Stimulated activated CD4-positive, alpha-beta T cell treated with anti-CD3 and anti-CD28 coated beads, Interleukin-2, amount 100 ng/mL, for 4 hours (primary cell): ENCODE measurements at regions not wholly inside any gene's neighbourhood (a gene's known extent, or its start where the extent isn't known, plus 50 kb on each side); places are given as distances from the start of the nearest gene placed in this dataset.
"Not testable (repeated sequence)": the region's sequence is repeated elsewhere in the genome, so short reads cannot be mapped to it uniquely, and the experiment has no call there.

ENCODE experiments used
- DNase-seq: peaks from one replicate; pipeline ENCODE4 v3.0.0-alpha.2; 2020; ENCODE audit warnings: low read depth

DNA sequence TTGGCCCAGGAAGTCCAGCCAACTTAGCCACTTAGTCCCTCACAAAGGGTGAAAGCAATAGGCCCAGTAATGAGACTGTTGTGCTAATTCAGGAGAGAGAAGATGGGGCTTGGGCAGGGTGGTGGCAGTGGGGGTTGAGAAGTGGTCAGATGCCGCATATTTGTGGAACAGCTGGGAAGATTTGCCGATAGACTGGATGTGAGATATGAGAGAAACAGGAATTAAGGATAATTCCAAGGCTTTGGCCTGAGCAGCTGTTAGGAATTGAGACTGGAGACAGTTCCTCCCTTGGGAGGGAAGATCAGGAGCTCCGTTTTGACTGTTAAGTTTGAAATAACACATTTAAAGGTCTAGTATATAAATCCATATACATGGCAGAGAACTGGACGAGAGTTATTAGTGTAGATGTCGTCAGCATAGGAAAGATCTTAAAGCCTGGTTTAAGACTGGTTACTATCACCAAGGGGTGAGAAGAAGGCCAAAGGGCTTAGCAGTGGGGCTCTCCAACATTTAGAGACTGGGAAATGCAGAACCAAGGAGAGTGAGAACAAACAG is 323.7 kb upstream of the FAM78B start:
- no peak for DNase-seq

DNA sequence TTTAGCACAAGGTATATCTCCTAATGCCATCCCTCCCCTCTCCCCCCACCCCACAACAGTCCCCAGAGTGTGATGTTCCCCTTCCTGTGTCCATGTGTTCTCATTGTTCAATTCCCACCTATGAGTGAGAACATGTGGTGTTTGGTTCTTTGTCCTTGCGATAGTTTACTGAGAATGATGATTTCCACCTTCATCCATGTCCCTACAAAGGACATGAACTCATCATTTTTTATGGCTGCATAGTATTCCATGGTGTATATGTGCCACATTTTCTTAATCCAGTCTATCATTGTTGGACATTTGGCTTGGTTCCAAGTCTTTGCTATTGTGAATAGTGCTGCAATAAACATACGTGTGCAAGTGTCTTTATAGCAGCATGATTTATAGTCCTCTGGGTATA is 327.0 kb upstream of the FAM78B start:
- DNase-seq, result not testable (repeated sequence)

- DNase-seq, result no peak
Observed at GRCh38 chr1:166507347-166507746, 331.9 kb upstream of the POGK start.

- DNase-seq, result no peak
Observed at GRCh38 chr1:166511761-166512160, 327.5 kb upstream of the POGK start.

DNA sequence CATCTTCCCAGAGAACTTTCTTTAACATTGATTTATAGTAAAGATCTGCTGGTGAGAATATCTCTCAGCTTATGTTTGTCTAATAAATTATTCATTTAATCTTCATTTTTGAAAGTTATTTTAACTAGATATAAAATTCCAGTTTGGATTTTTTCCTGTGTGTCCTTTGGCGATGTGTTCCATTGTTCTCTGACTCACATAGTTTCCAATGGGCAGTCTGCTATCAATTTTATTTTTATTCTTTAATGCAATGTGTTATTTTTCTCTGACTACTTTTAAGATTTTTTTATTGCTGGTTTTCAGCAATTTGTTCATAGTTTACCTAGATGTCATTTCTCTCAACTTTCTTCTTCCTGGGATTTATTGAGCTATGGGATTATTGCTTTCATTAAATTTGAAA is 325.2 kb upstream of the POGK start:
- no peak for DNase-seq

DNA sequence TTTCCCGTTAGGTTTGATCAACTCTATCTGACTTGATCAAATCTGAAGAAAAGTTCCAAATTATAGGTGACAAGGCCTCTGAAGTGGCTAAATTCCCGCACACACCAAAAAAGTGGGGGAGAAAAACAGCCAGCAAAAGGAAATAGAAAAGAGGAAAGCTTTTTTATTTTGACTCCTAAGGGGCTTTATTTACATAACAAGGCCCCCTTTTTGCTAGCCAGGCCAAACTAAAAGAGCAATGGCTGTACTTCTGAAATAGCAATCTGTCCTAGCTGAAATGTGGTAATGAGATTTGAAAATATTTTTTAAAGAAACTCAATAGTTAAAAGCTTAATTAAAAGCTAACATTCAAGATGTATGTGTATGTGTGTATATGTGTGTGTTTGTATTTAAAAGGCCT is 311.5 kb upstream of the POGK start:
- no peak for DNase-seq

DNA sequence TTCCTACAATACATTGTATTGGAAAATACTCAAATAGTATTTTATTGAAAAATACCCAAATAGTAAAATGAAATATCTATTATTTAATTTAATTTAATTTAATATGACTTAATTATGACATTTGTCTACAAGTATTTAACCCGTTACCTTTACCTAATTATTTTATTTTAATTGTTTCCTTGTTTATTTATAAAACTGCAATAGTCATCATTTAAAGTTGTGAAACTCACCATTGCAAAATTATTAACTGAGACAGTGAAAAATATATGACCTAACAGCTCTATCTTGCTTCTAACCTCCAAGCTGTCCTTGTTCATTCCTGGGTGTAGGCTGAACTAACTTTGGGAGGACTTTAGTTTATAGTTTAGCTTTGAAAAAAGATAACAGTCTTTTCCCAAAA is 300.6 kb upstream of the POGK start:
- DNase-seq, result no peak

- no peak for DNase-seq
Observed at GRCh38 chr1:166544036-166544435, 295.2 kb upstream of the POGK start.

DNA sequence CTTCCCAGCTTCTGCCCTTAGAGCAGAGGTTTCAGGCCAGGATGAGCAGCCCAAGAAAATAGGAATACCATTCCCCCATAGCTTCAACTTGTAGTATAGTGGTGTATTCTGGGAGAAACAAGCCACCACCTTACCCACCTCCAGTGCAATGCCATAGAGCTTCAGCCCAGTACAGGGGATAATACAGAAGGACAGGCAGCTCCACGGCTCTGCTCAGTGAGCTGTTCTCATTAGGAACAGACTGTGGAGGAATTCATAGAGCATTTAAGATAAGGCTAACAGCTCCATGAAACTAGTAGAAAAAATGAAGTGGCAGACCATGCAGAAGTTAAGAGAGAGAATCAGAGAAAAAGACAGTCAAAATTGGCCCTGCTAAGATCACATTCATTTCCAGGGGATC is 294.7 kb upstream of the POGK start:
- DNase-seq, result no peak

- no peak for DNase-seq
Observed at GRCh38 chr1:166552706-166553105, 286.6 kb upstream of the POGK start.

- no peak for DNase-seq
Observed at GRCh38 chr1:166570954-166571353, 268.3 kb upstream of the POGK start.

GRCh38 chr1:166573199-166573598 is 266.1 kb upstream of the POGK start:
- no peak for DNase-seq

GRCh38 chr1:166579557-166580501 is 259.4 kb upstream of the POGK start:
- no peak for DNase-seq

DNA sequence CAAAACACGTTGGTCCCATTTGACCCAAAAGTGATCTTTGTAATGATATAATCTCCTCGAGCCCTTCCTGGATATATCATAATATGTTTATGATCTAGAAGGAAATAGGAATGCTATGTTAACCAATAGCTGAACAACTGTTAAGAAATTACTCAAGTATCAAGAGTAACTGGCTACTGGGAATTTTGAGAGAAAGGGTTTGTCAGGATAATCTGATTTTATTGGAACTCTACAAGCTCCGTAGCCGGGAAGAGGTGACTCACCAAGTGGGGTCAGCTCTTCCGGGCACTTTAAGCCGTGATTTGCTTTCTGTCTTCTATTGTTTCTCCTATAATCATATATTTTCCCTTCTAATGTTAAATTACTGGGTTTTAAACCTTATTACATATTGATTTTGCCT is 250.5 kb upstream of the POGK start:
- no peak for DNase-seq

DNA sequence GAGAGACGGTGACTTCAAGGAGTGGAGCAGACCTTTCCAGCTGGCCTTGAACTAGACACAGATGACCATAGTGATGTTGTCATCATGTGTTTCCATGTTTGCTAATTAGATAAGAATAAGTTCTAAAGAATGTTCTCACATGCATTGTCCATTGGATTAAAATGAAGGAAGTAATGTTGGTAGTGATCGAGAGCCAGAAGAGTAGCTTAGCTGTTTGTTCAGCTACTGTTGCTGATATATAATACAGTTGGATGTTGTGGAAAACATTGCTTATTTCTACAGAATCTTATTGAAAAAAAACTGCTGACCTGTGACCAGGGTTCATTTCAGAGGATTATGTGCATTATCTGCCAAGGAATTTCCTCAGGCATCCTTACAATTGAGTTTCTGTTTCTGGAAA is 249.1 kb upstream of the POGK start:
- no peak for DNase-seq

DNA sequence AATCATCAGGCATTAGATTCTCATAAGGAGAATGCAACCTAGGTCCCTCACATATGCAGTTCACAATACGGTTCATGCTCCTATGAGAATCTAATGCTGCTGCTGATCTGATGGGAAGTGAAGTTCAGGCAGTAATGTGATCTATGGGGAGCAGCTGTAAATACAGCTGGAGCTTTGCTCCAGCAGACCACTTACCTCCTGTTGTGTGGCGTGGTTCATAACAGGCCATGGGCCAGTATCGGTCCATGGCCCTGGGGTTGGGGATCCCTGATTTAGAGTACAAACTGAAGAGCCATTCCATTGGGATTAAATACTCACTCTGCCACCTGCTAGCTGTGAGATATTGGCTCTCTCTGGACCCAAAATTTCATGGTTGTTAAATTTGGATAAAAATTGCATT is 244.6 kb upstream of the POGK start:
- DNase-seq, result no peak

DNA sequence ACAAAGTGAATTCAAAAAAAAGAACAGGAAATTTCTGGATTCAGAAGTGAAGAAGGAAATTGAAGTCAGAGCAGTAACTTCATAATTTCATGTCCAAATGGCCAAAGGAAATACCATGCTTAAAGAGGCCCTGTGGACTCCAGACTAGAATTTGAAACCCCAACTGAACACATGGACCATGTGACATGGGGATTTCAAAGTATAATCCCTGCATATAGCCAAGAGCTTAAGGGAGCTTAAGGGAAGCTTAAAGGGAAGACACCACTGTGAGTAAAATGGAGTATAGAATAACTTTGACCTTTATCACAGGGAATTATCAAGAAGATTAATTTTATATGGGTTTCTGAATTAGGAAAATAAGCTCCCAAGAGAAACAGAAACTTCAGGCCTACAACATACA is 241.8 kb upstream of the POGK start:
- no peak for DNase-seq

DNA sequence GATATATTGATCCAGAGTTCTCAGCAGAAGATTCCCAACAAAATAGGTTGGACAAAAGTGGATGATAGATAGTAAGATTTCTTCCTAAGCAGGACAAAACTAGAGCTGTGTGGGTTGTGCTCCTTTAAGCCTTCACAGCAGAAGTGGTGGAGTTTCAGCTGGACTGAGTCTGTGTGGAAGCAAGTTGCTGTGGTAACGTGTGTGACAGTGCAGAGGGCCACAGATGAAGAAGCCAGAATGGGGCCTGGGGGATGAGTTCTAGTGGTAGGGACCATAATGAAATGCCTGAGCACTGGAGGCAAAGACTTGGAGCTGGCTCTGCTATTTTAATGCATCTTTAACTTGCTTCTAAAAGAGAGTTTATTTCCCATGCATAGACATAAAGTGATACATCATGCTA is 238.7 kb upstream of the POGK start:
- no peak for DNase-seq

DNA sequence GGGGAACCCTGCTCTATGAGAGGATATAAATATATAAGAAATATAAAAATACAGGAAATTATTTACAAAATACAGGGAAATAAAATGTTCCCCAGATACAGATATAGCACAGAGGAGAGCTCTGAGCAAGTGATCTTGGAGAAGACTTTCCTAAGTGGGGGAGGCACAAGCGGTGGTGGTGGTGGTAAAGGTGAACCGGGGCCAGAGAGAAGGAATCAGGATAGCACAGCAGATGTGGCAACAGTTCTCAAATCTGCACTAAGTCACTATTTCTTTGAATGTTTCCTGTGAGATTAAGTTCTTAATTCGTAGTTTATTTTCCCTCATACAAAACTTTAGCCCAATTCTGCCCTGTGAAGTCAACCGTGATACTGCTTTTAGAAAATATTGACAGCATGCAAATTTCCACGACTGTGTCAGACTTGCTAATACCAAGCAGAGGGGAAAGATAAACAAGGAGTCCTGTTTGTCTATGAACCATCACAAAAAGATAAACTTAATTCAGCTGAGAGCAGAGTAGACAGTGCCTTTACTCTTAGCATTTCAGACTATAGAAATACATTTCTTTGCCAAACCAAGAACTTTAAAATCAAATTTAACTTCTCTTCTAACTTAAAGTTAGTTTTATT is 237.5 kb upstream of the POGK start:
- DNase-seq, result no peak

DNA sequence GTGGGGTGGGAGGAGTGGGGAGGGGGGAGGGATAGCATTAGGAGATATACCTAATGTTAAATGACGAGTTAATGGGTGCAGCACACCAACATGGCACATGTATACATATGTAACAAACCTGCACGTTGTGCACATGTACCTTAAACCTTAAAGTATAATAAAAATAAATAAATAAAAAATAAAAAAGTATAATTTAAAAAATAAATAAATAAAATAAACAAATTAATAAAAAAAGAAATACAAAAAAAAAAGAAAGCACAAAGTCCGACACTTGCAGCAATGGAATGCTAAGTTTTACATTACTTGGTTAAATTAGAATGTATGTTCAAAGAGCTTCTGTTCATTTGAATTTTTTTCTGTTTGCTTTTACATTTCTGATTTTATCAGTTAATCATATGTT is 236.5 kb upstream of the POGK start:
- DNase-seq, result not testable (repeated sequence)

DNA sequence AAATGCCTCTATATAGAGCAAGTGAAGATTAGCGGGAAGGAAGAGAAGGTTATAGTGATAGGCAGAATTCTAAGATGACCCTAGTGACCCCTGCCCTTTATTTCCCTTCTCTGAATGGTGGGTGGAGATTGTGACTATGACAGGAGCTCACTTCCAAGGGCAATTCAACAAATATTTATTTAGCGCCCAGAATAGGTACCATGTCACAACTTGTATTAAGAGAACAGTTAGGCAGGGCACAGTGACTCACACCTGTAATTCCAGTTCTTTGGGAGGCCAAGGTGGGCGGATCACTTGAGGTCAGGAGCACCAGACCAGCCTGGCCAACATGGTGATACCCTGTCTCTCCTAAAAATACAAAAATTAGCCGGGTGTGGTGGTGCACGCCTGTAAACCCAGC is 236.0 kb upstream of the POGK start:
- DNase-seq, result no peak

DNA sequence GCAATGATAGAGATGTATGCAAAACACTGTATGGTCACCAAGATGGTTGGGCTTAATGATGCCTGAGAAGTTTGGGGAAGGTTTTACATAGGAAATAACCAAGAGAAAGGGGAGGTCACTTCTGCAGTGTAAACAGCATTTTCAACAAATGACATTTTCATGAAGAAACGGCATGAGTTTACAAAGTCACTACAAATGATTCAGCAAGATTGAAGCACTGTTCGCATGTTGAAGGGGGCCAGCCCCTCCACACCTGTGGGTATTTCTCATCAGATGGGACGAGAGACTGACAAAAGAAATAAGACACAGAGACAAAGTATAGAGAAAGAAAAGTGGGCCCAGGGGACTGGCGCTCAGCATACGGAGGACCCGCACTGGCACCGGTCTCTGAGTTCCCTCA is 234.1 kb upstream of the POGK start:
- no peak for DNase-seq

- no peak for DNase-seq
Observed at GRCh38 chr1:166612886-166613285, 226.4 kb upstream of the POGK start.
